ENCODE measurements at regions not wholly inside any gene's neighbourhood (a gene's known extent, or its start where the extent isn't known, plus 50 kb on each side); places are given as distances from the start of the nearest gene placed in this dataset.

DNA sequence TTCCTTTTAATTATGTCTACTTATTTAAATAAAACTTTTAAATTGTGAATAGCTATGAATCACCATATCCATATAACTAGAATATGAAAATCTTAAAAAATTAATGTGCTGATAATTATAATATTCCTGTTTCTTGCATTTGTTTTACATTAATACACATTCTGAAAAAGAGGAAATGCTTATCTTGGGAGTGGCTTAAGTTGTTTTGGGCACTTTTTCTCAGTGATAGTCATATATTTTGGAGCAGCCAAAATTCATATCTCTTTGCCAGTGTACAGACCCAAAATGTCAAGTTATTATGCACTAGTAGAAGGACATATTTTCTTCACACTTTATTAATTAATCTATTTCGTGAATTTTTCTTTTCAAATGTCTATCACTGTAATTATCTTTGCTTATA, 838.5 kb downstream of the USP25 start:
- no peak for DNase-seq

- DNase-seq: no peak
These were observed 838.9 kb downstream of the USP25 start for GRCh38 chr21:16568661-16569060.

DNA sequence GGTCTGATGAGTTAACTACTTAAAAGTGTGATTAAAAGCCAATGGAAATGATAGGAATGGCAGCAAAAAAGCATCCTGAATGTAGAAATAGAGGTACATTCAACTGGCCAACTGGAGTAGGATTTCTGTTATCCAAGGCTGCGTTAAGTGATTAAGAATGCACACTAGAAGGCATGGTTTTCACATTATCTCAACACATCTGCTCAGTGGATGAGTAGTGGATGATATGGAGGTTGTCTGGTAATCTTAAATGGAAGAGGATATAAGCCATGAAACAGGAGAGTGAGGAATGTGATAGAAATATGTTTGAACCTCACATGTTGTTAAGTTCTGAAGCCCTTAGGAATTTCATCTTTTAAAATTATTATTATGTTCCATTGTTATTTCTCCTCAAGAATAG, 839.9 kb downstream of the USP25 start:
- no peak for DNase-seq

DNA sequence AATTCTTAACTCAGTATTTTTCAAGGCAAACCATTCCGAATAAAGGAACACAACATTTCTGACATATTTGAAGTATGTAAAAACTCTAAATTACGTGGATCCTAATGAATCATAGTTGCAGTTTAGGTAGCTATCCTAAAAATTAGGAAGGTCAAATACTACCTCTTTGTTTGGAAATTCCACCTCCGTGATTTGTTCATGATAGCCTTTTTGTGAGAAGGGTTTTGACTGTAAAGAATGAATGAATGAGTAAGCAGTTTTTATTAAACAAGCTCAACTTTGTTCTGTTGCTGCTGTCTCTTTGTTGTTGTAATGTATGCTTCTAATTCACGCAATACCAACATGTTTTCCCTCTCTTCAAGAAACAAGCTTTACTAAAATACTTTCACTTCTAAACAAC, 840.4 kb downstream of the USP25 start:
- DNase-seq: no peak

DNA sequence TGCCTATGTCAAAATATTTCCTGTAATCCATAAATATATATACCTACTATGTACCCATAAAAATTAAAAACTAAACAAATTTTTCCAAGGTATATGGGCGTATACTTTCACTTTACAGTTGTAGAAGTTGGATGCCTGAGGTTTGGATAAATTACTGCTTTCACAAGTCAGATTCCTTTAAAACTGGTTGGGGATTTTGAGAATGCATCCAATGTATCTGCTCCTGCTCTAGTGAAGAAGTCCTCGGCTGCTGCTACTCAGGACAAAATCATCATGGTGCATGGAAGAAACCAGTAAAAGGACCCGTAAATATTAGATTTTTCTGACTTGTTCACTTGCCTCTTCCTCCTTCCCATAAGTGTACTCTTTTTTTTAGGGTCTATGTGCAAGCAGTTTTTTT, 841.1 kb downstream of the USP25 start:
- no peak for DNase-seq

GRCh38 chr21:16571594-16571993, 841.8 kb downstream of the USP25 start:
- no peak for DNase-seq

DNA sequence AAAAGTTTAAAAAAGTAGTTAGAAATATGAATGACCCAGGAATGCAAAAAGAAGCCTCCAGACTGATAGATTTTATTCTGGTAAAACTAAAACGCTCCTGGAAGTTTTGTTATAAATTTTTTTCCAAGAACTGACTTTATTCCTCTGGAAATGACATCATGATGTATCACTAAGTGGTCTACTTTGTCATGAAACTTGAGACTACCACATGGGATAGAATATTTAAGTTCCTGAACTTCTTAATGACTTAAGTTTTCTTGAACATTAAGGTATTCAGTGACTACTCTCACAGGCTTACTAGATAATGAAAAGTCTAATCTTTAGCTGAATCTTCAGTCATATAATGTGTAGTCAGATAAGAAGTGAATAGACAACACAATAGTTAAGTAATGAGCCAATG, 842.2 kb downstream of the USP25 start:
- no peak for DNase-seq

GRCh38 chr21:16573578-16573977, 843.8 kb downstream of the USP25 start:
- no peak for DNase-seq

- no peak for DNase-seq
These were observed 848.2 kb downstream of the USP25 start for GRCh38 chr21:16577975-16578374.

- DNase-seq: no peak
These were observed 849.1 kb downstream of the USP25 start for GRCh38 chr21:16578912-16579311.

- DNase-seq: no peak
These were observed 849.8 kb downstream of the USP25 start for GRCh38 chr21:16579538-16579937.

DNA sequence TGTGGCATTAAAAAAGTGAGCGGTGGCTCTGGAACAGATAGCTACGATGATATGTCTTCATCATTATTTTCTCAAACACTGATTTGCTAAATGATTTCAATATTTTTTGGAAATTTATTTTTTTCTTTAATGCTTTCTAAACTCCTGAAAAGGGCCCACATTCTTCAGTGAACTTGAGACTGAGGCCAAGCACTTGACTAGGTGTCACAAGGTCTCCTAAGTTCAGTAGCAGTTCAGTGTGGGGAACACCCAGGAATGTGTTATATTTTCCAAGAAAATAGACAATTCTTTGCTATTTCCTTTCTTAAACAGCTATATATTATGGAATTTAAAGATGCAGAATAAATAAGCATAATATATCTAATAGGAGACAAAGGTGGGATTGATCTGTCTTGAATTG, 850.9 kb downstream of the USP25 start:
- DNase-seq: no peak

- DNase-seq: no peak
These were observed 853.8 kb downstream of the USP25 start for GRCh38 chr21:16583556-16583955.

DNA sequence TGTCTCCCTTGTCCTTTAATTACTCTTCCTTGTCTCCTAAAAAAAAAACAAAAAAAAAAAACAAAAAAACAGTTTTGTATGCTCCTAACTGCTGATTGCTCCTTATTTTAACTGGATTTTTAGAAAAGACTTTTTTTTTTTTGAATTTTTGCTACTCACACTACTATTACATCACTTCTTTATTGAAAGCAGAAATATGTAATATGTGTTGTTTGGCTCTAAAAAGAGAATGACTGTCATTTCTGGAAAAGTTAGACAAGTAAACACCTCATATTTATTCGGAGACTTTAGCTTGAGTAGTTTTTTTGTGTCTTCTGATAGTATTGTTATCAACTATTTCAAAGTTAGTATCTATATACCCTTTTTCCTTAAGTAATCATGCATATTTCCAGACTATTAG, 855.0 kb downstream of the USP25 start:
- no peak for DNase-seq

DNA sequence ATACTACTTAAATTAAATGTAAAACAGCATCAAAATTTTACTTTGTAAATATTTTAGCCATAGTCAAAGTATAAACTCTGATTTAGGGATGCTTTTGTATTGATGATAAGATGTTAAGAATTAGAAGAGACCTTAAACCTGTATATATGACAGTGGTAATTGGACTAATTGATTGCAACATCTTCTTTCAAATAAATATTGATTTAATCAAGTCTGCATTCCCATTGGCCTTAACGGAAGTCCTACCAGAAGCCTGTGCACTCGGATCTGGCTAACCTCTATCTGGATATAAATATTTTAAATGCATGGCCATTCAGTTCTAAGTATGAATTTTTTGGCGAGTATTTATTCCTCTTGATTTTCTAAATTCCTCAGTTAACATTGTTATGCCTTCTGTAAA, 856.1 kb downstream of the USP25 start:
- DNase-seq: no peak

- peak; percentile 1 for DNase-seq
These were observed 857.4 kb downstream of the USP25 start for GRCh38 chr21:16587141-16587581.

- no peak for DNase-seq
These were observed 858.0 kb downstream of the USP25 start for GRCh38 chr21:16587681-16588375.

DNA sequence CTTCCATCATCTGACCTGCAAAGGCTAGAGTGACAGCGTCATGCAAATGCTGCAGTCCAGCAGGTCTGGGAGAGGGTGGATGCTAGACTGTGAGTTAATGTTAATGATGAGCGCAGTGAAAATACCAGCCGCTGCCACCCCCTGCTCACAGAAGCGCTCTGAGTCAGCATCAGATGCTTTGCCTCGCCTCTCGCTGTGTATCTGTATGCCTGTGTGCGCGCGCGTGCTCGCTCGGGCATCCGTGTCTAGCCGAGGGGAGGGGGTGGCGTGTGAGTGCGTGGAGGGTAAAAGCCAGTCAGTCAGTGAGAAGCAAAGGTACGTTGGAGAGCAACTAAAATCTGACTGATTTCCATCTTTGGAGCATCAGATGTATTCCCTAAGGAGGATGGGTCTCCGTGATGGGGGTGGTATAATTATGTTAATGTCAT, 858.7 kb downstream of the USP25 start:
- no peak for DNase-seq

DNA sequence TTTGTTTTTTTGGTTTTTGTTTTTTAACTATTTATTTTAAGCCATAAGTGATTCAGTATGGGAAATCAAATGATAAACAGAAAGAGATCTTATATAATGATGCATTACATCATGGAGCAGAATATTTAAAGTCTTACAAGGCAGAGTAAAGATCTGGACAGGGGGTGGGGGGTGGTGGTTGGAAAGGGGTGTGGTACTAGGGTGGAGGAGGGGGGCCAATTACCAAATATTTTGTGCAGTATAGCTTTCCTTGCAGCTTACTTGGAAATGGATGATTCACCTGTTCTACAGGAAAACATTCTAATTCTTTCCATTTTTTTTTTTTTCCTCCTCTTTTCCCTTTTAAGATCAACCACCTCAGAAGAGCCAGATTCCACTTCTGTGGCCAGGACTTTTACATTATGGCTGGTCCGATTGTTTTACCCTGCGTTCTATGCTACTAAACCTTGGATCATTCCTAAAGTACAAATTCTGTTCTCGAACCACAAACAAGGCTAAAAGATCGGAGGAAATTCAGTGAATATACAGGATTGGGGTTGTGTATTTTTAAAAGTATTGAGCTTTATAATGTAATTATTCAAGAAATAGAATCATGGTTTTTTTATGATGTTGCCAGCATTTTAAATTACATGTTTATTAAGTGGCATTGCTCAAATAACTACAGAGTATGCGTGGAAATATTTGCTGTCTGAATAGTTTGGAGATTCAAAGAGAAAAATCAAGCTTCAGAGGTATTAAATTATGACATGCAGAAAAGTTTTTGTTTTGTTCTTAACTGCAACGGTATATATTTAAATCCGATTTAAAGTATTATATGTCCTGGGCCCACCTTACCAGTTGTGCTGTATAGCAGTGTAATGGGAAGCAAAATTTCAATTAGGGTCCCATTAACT, 859.5 kb downstream of the USP25 start:
- DNase-seq: no peak

DNA sequence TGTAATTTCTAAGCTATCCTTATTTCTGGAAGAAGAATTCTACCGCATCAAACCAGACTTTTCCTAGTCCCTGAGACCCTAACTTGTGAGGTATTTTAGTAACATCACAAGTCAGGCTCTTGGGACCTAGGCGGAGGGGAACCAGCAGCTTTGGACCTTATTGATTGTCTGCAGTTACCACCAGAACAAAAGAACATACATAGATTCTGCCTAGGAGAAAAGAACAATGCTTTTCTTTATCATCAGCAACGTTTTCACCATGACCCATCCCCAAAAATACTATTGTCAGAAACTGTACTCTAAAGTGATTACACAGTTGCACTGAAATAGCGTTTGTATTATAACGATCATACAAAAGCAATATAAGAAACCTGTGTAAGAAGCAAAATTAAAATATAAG, 860.4 kb downstream of the USP25 start:
- DNase-seq: no peak

GRCh38 chr21:16590641-16591292, 861.0 kb downstream of the USP25 start:
- DNase-seq: no peak

- DNase-seq: no peak
These were observed 862.6 kb downstream of the USP25 start for GRCh38 chr21:16592381-16592780.

DNA sequence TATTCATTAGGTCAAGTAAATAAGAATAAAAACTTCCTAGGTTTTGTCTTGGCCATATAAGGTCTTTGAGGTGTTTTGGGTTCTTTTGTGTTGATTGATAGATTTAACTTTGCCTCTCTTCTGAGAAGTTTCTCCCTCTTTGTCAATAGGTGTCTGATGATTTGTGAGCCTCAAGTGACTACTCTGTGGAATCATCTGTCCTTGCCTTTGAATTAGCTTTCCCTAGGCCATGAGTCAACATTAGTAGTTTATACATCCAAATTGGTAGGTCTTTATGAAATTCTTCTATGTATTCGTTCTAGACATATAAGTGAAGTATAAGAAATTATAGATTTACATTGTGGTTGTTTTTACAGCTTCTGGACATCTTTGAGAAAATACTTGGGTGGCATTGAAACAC, 864.4 kb downstream of the USP25 start:
- DNase-seq: no peak

DNA sequence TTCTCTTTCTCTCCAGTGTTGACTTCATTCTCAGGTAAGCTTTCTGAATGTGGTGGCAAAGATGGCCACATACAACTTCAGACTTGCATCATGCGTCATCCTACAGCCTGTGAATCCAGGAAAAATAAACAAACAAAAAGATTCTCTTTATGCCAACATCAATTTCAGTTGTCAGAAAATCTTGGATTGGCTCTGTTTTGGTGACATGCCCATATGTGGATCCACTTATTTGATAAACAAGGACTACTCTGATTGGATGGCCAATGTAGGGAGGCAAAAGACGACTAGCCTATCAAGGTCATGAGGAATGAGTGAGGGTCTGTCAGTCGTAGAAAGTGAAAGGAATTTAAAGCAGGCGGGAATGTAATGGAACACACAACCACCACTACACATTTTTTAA, 866.6 kb downstream of the USP25 start:
- no peak for DNase-seq

All from MV-4-11 (cell line).